HEK293 (cell line): ENCODE measurements at regions not wholly inside any gene's neighbourhood (a gene's known extent, or its start where the extent isn't known, plus 50 kb on each side); places are given as distances from the start of the nearest gene placed in this dataset.

ENCODE experiments used
- CTCF ChIA-PET: fragments of 350-600 bp; formaldehyde crosslinking; extraction: SDS; loops from one replicate; lab custom pipeline; 2021; ENCODE audit warnings: antibody characterized with exemption; lab: Yijun Ruan, JAX
- POLR2A ChIA-PET: fragments of 300-600 bp; formaldehyde crosslinking; extraction: SDS; loops from one replicate; lab custom pipeline; 2020; ENCODE audit warnings: antibody characterized with exemption, inconsistent platforms; lab: Yijun Ruan, JAX
- H3K27ac ChIP-seq: fragments of 200-500 bp; sonication (Bioruptor generic); 2 replicates; pipeline ENCODE4 v1.5.1; 2014; ENCODE audit warnings: low read depth, low read length, control low read depth, inconsistent platforms; ENCODE audit errors: extremely low read depth
- H3K36me3 ChIP-seq, 2 experiments: fragments of 200-500 bp in 1 of 2; sonication (Bioruptor generic) in 1 of 2; 1 replicate in 1 of 2; 2 replicates in 1 of 2; pipeline ENCODE4 v1.5.1; 2014 to 2017; ENCODE audit warnings: inconsistent platforms in 2 of 2, low read length in 2 of 2; ENCODE audit not compliant: control insufficient read depth in 2 of 2, insufficient read depth in 1 of 2
- H3K4me1 ChIP-seq: fragments of 200-500 bp; sonication (Bioruptor generic); 2 replicates; pipeline ENCODE4 v1.5.1; 2014; ENCODE audit warnings: mild to moderate bottlenecking, low read length, inconsistent platforms; ENCODE audit not compliant: control insufficient read depth, insufficient read depth
- H3K4me3 ChIP-seq: 2 replicates; pipeline ENCODE4 v1.5.1; 2011; ENCODE audit warnings: low read depth, mild to moderate bottlenecking, control low read depth, low read length, moderate library complexity
- H3K9me3 ChIP-seq: fragments of 200-500 bp; sonication (Bioruptor generic); 2 replicates; pipeline ENCODE4 v1.5.1; 2014; ENCODE audit warnings: low read depth, low read length, inconsistent platforms; ENCODE audit not compliant: control insufficient read depth, insufficient read depth
- ELK4 ChIP-seq: IDR thresholded peaks from 2 replicates; pipeline ENCODE4 v1.6.1; 2011; ENCODE audit warnings: mild to moderate bottlenecking, low read depth, low read length, borderline replicate concordance
- KLF7 ChIP-seq: fragments of 450-650 bp; formaldehyde crosslinking; IDR thresholded peaks from 2 replicates; pipeline ENCODE4 v1.5.1; 2016; ENCODE audit warnings: missing biosample characterization, missing genetic modification characterization, borderline replicate concordance
- REPIN1 ChIP-seq: fragments of 450-650 bp; formaldehyde crosslinking; IDR thresholded peaks from 2 replicates; pipeline ENCODE4 v1.5.1; 2017; ENCODE audit warnings: missing biosample characterization, missing genetic modification characterization, low read depth
- SCRT2 ChIP-seq: fragments of 450-650 bp; formaldehyde crosslinking; IDR thresholded peaks from 2 replicates; pipeline ENCODE4 v1.5.1; 2016; ENCODE audit warnings: missing biosample characterization, missing genetic modification characterization
- SETDB1 ChIP-seq: IDR thresholded peaks from one replicate; pipeline ENCODE4 v1.6.1; 2017; ENCODE audit warnings: mild to moderate bottlenecking, low read length, moderate library complexity, mixed read lengths; ENCODE audit not compliant: insufficient read length
- SP2 ChIP-seq: fragments of 450-650 bp; formaldehyde crosslinking; IDR thresholded peaks from 2 replicates; pipeline ENCODE4 v1.5.1; 2016; ENCODE audit warnings: missing biosample characterization, missing genetic modification characterization
- ZNF157 ChIP-seq: fragments of 450-650 bp; formaldehyde crosslinking; IDR thresholded peaks from 2 replicates; pipeline ENCODE4 v1.5.1; 2016; ENCODE audit warnings: missing biosample characterization, missing genetic modification characterization
- ZNF184 ChIP-seq: fragments of 450-650 bp; IDR thresholded peaks from 2 replicates; pipeline ENCODE4 v1.5.1; 2018; ENCODE audit warnings: missing biosample characterization, mild to moderate bottlenecking, missing genetic modification characterization
- ZNF214 ChIP-seq: fragments of 450-650 bp; formaldehyde crosslinking; IDR thresholded peaks from 2 replicates; pipeline ENCODE4 v1.5.1; 2017; ENCODE audit warnings: missing biosample characterization, mild to moderate bottlenecking, missing genetic modification characterization, borderline replicate concordance
- ZNF292 ChIP-seq: fragments of 450-650 bp; formaldehyde crosslinking; IDR thresholded peaks from 2 replicates; pipeline ENCODE4 v1.5.1; 2016; ENCODE audit warnings: low read depth, missing biosample characterization, missing genetic modification characterization, borderline replicate concordance
- ZNF416 ChIP-seq: fragments of 450-650 bp; formaldehyde crosslinking; IDR thresholded peaks from 2 replicates; pipeline ENCODE4 v1.5.1; 2016; ENCODE audit warnings: missing biosample characterization, missing genetic modification characterization
- ZNF473 ChIP-seq: fragments of 450-650 bp; formaldehyde crosslinking; IDR thresholded peaks from 2 replicates; pipeline ENCODE4 v1.5.1; 2017; ENCODE audit warnings: missing biosample characterization, missing genetic modification characterization
- ZNF48 ChIP-seq: fragments of 450-650 bp; formaldehyde crosslinking; IDR thresholded peaks from 2 replicates; pipeline ENCODE4 v1.5.1; 2016; ENCODE audit warnings: missing biosample characterization, missing genetic modification characterization
- ZNF561 ChIP-seq: fragments of 450-650 bp; IDR thresholded peaks from 2 replicates; pipeline ENCODE4 v1.5.1; 2018; ENCODE audit warnings: missing biosample characterization, missing genetic modification characterization, borderline replicate concordance
- ZNF600 ChIP-seq: fragments of 450-650 bp; formaldehyde crosslinking; IDR thresholded peaks from 2 replicates; pipeline ENCODE4 v1.5.1; 2016; ENCODE audit warnings: missing biosample characterization, missing genetic modification characterization
- ZNF629 ChIP-seq: fragments of 450-650 bp; formaldehyde crosslinking; IDR thresholded peaks from 2 replicates; pipeline ENCODE4 v1.5.1; 2017; ENCODE audit warnings: missing biosample characterization, missing genetic modification characterization
- TF ChIP-seq, protein P1 (sequence below): fragments of 450-650 bp; formaldehyde crosslinking; IDR thresholded peaks from 2 replicates; pipeline ENCODE4 v1.5.1; 2016; ENCODE audit warnings: missing biosample characterization, missing genetic modification characterization
- TF ChIP-seq, protein P2 (sequence below): fragments of 450-650 bp; formaldehyde crosslinking; IDR thresholded peaks from 2 replicates; pipeline ENCODE4 v1.5.1; 2016; ENCODE audit warnings: missing biosample characterization, missing genetic modification characterization
- TF ChIP-seq, protein P3 (sequence below): fragments of 450-650 bp; formaldehyde crosslinking; IDR thresholded peaks from 2 replicates; pipeline ENCODE4 v1.5.1; 2016; ENCODE audit warnings: missing biosample characterization, missing genetic modification characterization
- TF ChIP-seq, protein P4 (sequence below): fragments of 450-650 bp; formaldehyde crosslinking; IDR thresholded peaks from 2 replicates; pipeline ENCODE4 v1.5.1; 2016; ENCODE audit warnings: missing biosample characterization, missing genetic modification characterization

DNA sequence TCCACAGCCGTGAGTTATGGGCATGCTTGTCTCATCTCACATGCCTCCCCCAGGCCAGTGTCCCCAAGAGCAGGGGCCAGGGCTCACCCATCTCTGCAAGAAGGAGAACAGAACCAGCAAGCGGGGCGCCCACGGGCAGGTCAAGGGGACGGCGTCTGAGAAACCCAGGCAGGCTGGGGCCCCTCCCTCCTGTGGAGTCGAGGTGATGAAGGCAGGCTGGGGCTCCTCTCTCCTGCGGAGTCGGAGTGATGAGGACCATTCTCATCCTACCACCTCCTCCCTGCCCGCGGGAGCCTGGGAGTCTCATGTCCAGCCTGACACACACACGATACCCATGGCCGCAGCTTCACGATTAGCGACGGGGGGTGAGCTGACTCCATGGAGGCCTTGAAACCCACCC, 141.9 kb downstream of the CTTN start:
- TF ChIP-seq SP2 (tag by site-specific recombination) (no peak), ZNF629 (no peak), ELK4 (no peak), ZNF416 (no peak)
- ChIA-PET CTCF (no interaction called here), POLR2A (no interaction called here)
- no peak overlapping the region for H3K4me3 ChIP-seq
- H3K4me1 ChIP-seq: no peaks in the 10 kb centered on the region
- H3K36me3 ChIP-seq: no peaks in the 10 kb centered on the region
- H3K9me3 ChIP-seq: no peaks in the 10 kb centered on the region
- H3K27ac ChIP-seq: no peak overlapping the region

- CTCF ChIA-PET: no interaction called here
- H3K9me3 ChIP-seq: no peaks in the 10 kb centered on the region
- TF ChIP-seq, protein P1, sequence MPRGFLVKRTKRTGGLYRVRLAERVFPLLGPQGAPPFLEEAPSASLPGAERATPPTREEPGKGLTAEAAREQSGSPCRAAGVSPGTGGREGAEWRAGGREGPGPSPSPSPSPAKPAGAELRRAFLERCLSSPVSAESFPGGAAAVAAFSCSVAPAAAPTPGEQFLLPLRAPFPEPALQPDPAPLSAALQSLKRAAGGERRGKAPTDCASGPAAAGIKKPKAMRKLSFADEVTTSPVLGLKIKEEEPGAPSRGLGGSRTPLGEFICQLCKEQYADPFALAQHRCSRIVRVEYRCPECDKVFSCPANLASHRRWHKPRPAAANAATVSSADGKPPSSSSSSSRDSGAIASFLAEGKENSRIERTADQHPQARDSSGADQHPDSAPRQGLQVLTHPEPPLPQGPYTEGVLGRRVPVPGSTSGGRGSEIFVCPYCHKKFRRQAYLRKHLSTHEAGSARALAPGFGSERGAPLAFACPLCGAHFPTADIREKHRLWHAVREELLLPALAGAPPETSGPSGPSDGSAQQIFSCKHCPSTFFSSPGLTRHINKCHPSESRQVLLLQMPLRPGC (tag by site-specific recombination): no peak
- TF ChIP-seq, protein P2, sequence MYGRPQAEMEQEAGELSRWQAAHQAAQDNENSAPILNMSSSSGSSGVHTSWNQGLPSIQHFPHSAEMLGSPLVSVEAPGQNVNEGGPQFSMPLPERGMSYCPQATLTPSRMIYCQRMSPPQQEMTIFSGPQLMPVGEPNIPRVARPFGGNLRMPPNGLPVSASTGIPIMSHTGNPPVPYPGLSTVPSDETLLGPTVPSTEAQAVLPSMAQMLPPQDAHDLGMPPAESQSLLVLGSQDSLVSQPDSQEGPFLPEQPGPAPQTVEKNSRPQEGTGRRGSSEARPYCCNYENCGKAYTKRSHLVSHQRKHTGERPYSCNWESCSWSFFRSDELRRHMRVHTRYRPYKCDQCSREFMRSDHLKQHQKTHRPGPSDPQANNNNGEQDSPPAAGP (tag by site-specific recombination): no peak
- TF ChIP-seq ZNF157 (tag by site-specific recombination) (no peak), ZNF292 (tag by site-specific recombination) (no peak), ZNF184 (tag by site-specific recombination) (no peak), ZNF600 (tag by site-specific recombination) (no peak), ZNF48 (tag by site-specific recombination) (no peak), SCRT2 (tag by site-specific recombination) (no peak), ZNF214 (tag by site-specific recombination) (no peak), REPIN1 (tag by site-specific recombination) (no peak), ZNF473 (tag by site-specific recombination) (no peak), KLF7 (tag by site-specific recombination) (no peak), ZNF561 (no peak), SETDB1 (no peak)
- TF ChIP-seq, protein P3, sequence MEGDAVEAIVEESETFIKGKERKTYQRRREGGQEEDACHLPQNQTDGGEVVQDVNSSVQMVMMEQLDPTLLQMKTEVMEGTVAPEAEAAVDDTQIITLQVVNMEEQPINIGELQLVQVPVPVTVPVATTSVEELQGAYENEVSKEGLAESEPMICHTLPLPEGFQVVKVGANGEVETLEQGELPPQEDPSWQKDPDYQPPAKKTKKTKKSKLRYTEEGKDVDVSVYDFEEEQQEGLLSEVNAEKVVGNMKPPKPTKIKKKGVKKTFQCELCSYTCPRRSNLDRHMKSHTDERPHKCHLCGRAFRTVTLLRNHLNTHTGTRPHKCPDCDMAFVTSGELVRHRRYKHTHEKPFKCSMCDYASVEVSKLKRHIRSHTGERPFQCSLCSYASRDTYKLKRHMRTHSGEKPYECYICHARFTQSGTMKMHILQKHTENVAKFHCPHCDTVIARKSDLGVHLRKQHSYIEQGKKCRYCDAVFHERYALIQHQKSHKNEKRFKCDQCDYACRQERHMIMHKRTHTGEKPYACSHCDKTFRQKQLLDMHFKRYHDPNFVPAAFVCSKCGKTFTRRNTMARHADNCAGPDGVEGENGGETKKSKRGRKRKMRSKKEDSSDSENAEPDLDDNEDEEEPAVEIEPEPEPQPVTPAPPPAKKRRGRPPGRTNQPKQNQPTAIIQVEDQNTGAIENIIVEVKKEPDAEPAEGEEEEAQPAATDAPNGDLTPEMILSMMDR (tag by site-specific recombination): no peak
- TF ChIP-seq, protein P4, sequence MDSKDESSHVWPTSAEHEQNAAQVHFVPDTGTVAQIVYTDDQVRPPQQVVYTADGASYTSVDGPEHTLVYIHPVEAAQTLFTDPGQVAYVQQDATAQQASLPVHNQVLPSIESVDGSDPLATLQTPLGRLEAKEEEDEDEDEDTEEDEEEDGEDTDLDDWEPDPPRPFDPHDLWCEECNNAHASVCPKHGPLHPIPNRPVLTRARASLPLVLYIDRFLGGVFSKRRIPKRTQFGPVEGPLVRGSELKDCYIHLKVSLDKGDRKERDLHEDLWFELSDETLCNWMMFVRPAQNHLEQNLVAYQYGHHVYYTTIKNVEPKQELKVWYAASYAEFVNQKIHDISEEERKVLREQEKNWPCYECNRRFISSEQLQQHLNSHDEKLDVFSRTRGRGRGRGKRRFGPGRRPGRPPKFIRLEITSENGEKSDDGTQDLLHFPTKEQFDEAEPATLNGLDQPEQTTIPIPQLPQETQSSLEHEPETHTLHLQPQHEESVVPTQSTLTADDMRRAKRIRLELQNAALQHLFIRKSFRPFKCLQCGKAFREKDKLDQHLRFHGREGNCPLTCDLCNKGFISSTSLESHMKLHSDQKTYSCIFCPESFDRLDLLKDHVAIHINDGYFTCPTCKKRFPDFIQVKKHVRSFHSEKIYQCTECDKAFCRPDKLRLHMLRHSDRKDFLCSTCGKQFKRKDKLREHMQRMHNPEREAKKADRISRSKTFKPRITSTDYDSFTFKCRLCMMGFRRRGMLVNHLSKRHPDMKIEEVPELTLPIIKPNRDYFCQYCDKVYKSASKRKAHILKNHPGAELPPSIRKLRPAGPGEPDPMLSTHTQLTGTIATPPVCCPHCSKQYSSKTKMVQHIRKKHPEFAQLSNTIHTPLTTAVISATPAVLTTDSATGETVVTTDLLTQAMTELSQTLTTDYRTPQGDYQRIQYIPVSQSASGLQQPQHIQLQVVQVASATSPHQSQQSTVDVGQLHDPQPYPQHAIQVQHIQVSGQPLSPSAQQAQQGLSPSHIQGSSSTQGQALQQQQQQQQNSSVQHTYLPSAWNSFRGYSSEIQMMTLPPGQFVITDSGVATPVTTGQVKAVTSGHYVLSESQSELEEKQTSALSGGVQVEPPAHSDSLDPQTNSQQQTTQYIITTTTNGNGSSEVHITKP (tag by site-specific recombination): no peak
- TF ChIP-seq, all 188 proteins: peak for 0
- Histone ChIP-seq H3K4me1 (no peaks in the 10 kb centered on the region), H3K4me3 (no peak overlapping the region), H3K36me3 (no peaks in the 10 kb centered on the region), H3K27ac (no peak overlapping the region)
- POLR2A ChIA-PET: no interaction called here
These were observed 142.8 kb downstream of the CTTN start for GRCh38 chr11:70541176-70541575.
